ENCODE measurements at regions not wholly inside any gene's neighbourhood (a gene's known extent, or its start where the extent isn't known, plus 50 kb on each side); places are given as distances from the start of the nearest gene placed in this dataset.

GRCh38 chr2:216302981-216303676 is 69.2 kb downstream of the MARCHF4 start:
- H3K4me3 ChIP-seq (ENCODE audit: low read depth, low read length), result no peak overlapping the region
- H3K36me3 ChIP-seq, result no peaks in the 10 kb centered on the region
- no peak for DNase-seq
- H3K27ac ChIP-seq, result no peak overlapping the region
- H3K9me3 ChIP-seq (ENCODE audit: severe bottlenecking), result no peaks in the 10 kb centered on the region
- no peaks in the 10 kb centered on the region for H3K27me3 ChIP-seq (ENCODE audit: insufficient read depth, low read depth, severe bottlenecking)
- TF ChIP-seq CTCF (IDR thresholded peaks at IDR 0.05; ENCODE audit: low read depth, low read length), result no peak

- no peak for DNase-seq
- Histone ChIP-seq H3K4me3 (ENCODE audit: low read depth, low read length) (no peak overlapping the region), H3K27me3 (ENCODE audit: insufficient read depth, low read depth, severe bottlenecking) (no peaks in the 10 kb centered on the region), H3K36me3 (no peaks in the 10 kb centered on the region), H3K9me3 (ENCODE audit: severe bottlenecking) (no peaks in the 10 kb centered on the region), H3K27ac (no peak overlapping the region)
- TF ChIP-seq CTCF (IDR thresholded peaks at IDR 0.05; ENCODE audit: low read depth, low read length), result no peak
These were observed 71.4 kb downstream of the MARCHF4 start for GRCh38 chr2:216300906-216301305.

GRCh38 chr2:216299588-216299987 is 72.7 kb downstream of the MARCHF4 start:
- Histone ChIP-seq H3K4me3 (ENCODE audit: low read depth, low read length) (no peak overlapping the region), H3K36me3 (no peaks in the 10 kb centered on the region), H3K27me3 (ENCODE audit: insufficient read depth, low read depth, severe bottlenecking) (no peaks in the 10 kb centered on the region), H3K9me3 (ENCODE audit: severe bottlenecking) (no peaks in the 10 kb centered on the region), H3K27ac (no peak overlapping the region)
- no peak for DNase-seq
- no peak for TF ChIP-seq CTCF (IDR thresholded peaks at IDR 0.05; ENCODE audit: low read depth, low read length)

- no peak overlapping the region for H3K27ac ChIP-seq
These were observed 73.4 kb downstream of the MARCHF4 start for GRCh38 chr2:216298719-216299495.

GRCh38 chr2:216296856-216297255 is 75.4 kb downstream of the MARCHF4 start:
- no peak for DNase-seq
- Histone ChIP-seq H3K36me3 (no peaks in the 10 kb centered on the region), H3K4me3 (ENCODE audit: low read depth, low read length) (no peak overlapping the region), H3K27ac (no peak overlapping the region), H3K27me3 (ENCODE audit: insufficient read depth, low read depth, severe bottlenecking) (no peaks in the 10 kb centered on the region), H3K9me3 (ENCODE audit: severe bottlenecking) (no peaks in the 10 kb centered on the region)
- TF ChIP-seq CTCF (IDR thresholded peaks at IDR 0.05; ENCODE audit: low read depth, low read length), result no peak

More at GRCh38 chr2:216298719-216299495, 73.4 kb downstream of the MARCHF4 start:
- DNase-seq, result no peak
- no peak for TF ChIP-seq CTCF (IDR thresholded peaks at IDR 0.05; ENCODE audit: low read depth, low read length)
- Histone ChIP-seq H3K9me3 (ENCODE audit: severe bottlenecking) (no peaks in the 10 kb centered on the region), H3K4me3 (ENCODE audit: low read depth, low read length) (no peak overlapping the region), H3K36me3 (no peaks in the 10 kb centered on the region), H3K27me3 (ENCODE audit: insufficient read depth, low read depth, severe bottlenecking) (no peaks in the 10 kb centered on the region)

All from WERI-Rb-1 (cell line).